H9 (cell line): ENCODE measurements at regions not wholly inside any gene's neighbourhood (a gene's known extent, or its start where the extent isn't known, plus 50 kb on each side); places are given as distances from the start of the nearest gene placed in this dataset.

Experiments used
- DNase-seq: peaks from one replicate; pipeline ENCODE4 v3.0.0-alpha.2; 2017
- H2AFZ ChIP-seq: one replicate; pipeline ENCODE4 v1.6.1; 2013; ENCODE audit warnings: mild to moderate bottlenecking, low read length, control low read depth, moderate library complexity
- H2AK5ac ChIP-seq: 2 replicates; pipeline ENCODE4 v1.6.1; 2013; ENCODE audit warnings: low read length, control low read depth, mixed read lengths; ENCODE audit not compliant: insufficient read length
- H2BK120ac ChIP-seq: one replicate; pipeline ENCODE4 v1.6.1; 2013; ENCODE audit warnings: low read depth, mild to moderate bottlenecking, low read length, control low read depth, inconsistent platforms; ENCODE audit not compliant: poor library complexity, severe bottlenecking
- H2BK12ac ChIP-seq: 2 replicates; pipeline ENCODE4 v1.6.1; 2013; ENCODE audit warnings: low read length, control low read depth, mixed read lengths, low read depth; ENCODE audit not compliant: insufficient read length
- H2BK15ac ChIP-seq: 2 replicates; pipeline ENCODE4 v1.6.1; 2013; ENCODE audit warnings: low read depth, low read length, control low read depth
- H2BK20ac ChIP-seq: one replicate; pipeline ENCODE4 v1.6.1; 2013; ENCODE audit warnings: low read depth, mild to moderate bottlenecking, low read length, control low read depth, inconsistent platforms; ENCODE audit not compliant: poor library complexity, severe bottlenecking
- H2BK5ac ChIP-seq: 2 replicates; pipeline ENCODE4 v1.6.1; 2013; ENCODE audit warnings: low read length, control low read depth, mixed read lengths; ENCODE audit not compliant: insufficient read length
- H3K14ac ChIP-seq: 2 replicates; pipeline ENCODE4 v1.6.1; 2013; ENCODE audit warnings: low read length, control low read depth; ENCODE audit not compliant: insufficient read depth
- H3K18ac ChIP-seq: 2 replicates; pipeline ENCODE4 v1.6.1; 2013; ENCODE audit warnings: low read depth, mild to moderate bottlenecking, mixed read lengths, low read length, control low read depth; ENCODE audit not compliant: insufficient read length
- H3K23ac ChIP-seq: 2 replicates; pipeline ENCODE4 v1.6.1; 2013; ENCODE audit warnings: low read length, control low read depth, mixed read lengths, low read depth; ENCODE audit not compliant: insufficient read length
- H3K23me2 ChIP-seq: 2 replicates; pipeline ENCODE4 v1.6.1; 2013; ENCODE audit warnings: low read depth, mild to moderate bottlenecking, mixed read lengths, low read length, control low read depth; ENCODE audit not compliant: insufficient read length, poor library complexity, severe bottlenecking
- H3K27ac ChIP-seq: 2 replicates; pipeline ENCODE4 v1.5.1; 2013; ENCODE audit warnings: low read length, control low read depth, mixed read lengths, low read depth; ENCODE audit not compliant: insufficient read length
- H3K27me3 ChIP-seq: 2 replicates; pipeline ENCODE4 v1.6.1; 2013; ENCODE audit warnings: low read length, control low read depth, inconsistent platforms; ENCODE audit not compliant: insufficient read depth
- H3K4ac ChIP-seq: 2 replicates; pipeline ENCODE4 v1.6.1; 2013; ENCODE audit warnings: low read depth, mild to moderate bottlenecking, control low read depth, inconsistent platforms, low read length, moderate library complexity
- H3K4me1 ChIP-seq: 2 replicates; pipeline ENCODE4 v1.6.1; 2013; ENCODE audit warnings: low read length, control low read depth, inconsistent platforms; ENCODE audit not compliant: insufficient read depth
- H3K4me2 ChIP-seq: 2 replicates; pipeline ENCODE4 v1.6.1; 2013; ENCODE audit warnings: low read length, control low read depth, mixed read lengths; ENCODE audit not compliant: insufficient read length, insufficient read depth
- H3K56ac ChIP-seq: 2 replicates; pipeline ENCODE4 v1.6.1; 2013; ENCODE audit warnings: low read depth, mild to moderate bottlenecking, mixed read lengths, low read length, control low read depth; ENCODE audit not compliant: insufficient read length
- H3K79me1 ChIP-seq: 2 replicates; pipeline ENCODE4 v1.6.1; 2013; ENCODE audit warnings: low read depth, mild to moderate bottlenecking, moderate library complexity, low read length, control low read depth, inconsistent platforms; ENCODE audit not compliant: insufficient read depth, poor library complexity, severe bottlenecking
- H3K79me2 ChIP-seq: 2 replicates; pipeline ENCODE4 v1.6.1; 2013; ENCODE audit warnings: low read length, control low read depth, inconsistent platforms; ENCODE audit not compliant: insufficient read depth
- H3K9ac ChIP-seq: 2 replicates; pipeline ENCODE4 v1.6.1; 2013; ENCODE audit warnings: low read length, control low read depth, mixed read lengths; ENCODE audit not compliant: insufficient read length; ENCODE audit errors: extremely low read depth
- H3K9me3 ChIP-seq: one replicate; pipeline ENCODE4 v1.6.1; 2013; ENCODE audit warnings: low read depth, low read length, inconsistent platforms; ENCODE audit not compliant: control insufficient read depth
- H3T11ph ChIP-seq: one replicate; pipeline ENCODE4 v1.6.1; 2013; ENCODE audit warnings: mild to moderate bottlenecking, low read length, control low read depth, inconsistent platforms
- H4K20me1 ChIP-seq: one replicate; pipeline ENCODE4 v1.6.1; 2013; ENCODE audit not compliant: control insufficient read depth, insufficient read length, insufficient read depth
- H4K5ac ChIP-seq: 2 replicates; pipeline ENCODE4 v1.6.1; 2013; ENCODE audit warnings: low read depth, mild to moderate bottlenecking, mixed read lengths, low read length, control low read depth; ENCODE audit not compliant: insufficient read length
- H4K8ac ChIP-seq: replicated peaks from 2 replicates; pipeline ENCODE4 v1.6.1; 2013; ENCODE audit warnings: low read length, control low read depth, mixed read lengths, low read depth; ENCODE audit not compliant: insufficient read length
- H4K91ac ChIP-seq: 2 replicates; pipeline ENCODE4 v1.6.1; 2013; ENCODE audit warnings: low read depth, mild to moderate bottlenecking, moderate library complexity, mixed read lengths, low read length, control low read depth; ENCODE audit not compliant: insufficient read length
- H3K27ac Mint-ChIP-seq, 3 experiments: 2 replicates in 2 of 3; 3 replicates in 1 of 3; pipeline ENCODE4 v1.8.0; 2020 to 2021; ENCODE audit warnings: mixed read lengths in 3 of 3, mild to moderate bottlenecking in 1 of 3, moderate library complexity in 1 of 3
- H3K27me3 Mint-ChIP-seq: 2 replicates; pipeline ENCODE4 v1.8.0; 2021; ENCODE audit warnings: low read depth, mild to moderate bottlenecking, moderate library complexity, mixed read lengths
- H3K36me3 Mint-ChIP-seq, 3 experiments: 2 replicates in 2 of 3; 3 replicates in 1 of 3; pipeline ENCODE4 v1.8.0; 2020 to 2021; ENCODE audit warnings: low read depth in 3 of 3, mixed read lengths in 3 of 3; ENCODE audit not compliant: insufficient read depth in 1 of 3
- H3K4me1 Mint-ChIP-seq, 2 experiments: 2 replicates each; pipeline ENCODE4 v1.8.0; 2020; ENCODE audit warnings: mixed read lengths in 2 of 2
- H3K4me3 Mint-ChIP-seq, 2 experiments: 2 replicates in 1 of 2; 3 replicates in 1 of 2; pipeline ENCODE4 v1.8.0; 2020 to 2021; ENCODE audit warnings: mild to moderate bottlenecking in 2 of 2, mixed read lengths in 2 of 2, moderate library complexity in 1 of 2
- H3K9me3 Mint-ChIP-seq, 2 experiments: 2 replicates in 1 of 2; 3 replicates in 1 of 2; pipeline ENCODE4 v1.8.0; 2020; ENCODE audit warnings: mild to moderate bottlenecking in 2 of 2, mixed read lengths in 2 of 2, moderate library complexity in 1 of 2
- WGBS: extraction: QIAGEN DNeasy Blood & Tissue Kit; methylation state at CpG from one replicate; pipeline ENCODE4 v1.1.7; 2013; ENCODE audit warnings: missing lambda C conversion rate, low lambda C conversion rate, mixed read lengths; ENCODE audit not compliant: insufficient read length; ENCODE audit errors: extremely low coverage; 5-methylcytosine and 5-hydroxymethylcytosine counted together
- TF ChIP-seq, protein P1 (sequence below): fragments of 200-600 bp; sonication (generic); conservative IDR thresholded peaks from 3 replicates; pipeline ENCODE4 v1.8.0; 2021; ENCODE audit warnings: antibody characterized with exemption, mild to moderate bottlenecking

DNA sequence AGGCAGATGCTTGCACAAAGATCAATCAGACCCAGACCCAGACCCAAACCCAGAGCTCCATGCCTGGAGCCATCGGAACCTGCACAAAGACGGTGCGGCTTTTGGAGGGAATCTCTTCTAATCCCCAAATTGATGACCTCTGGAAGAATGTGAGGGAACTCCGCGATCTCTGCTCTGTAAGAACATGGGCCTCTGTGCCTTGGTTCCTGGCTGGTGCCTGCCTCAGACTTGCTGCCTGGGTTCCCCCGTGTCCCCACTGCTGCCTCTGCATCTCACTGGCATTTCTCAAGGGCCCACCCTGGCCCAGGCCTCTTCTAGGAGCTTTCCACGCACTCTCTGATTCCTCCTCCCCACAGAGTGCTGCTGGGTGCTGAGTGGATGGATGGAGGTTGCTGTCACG is 1044.4 kb downstream of the TBC1D22A start:
- Mint-ChIP-seq H3K27ac (no peak overlapping the region), H3K27me3 (peaks cover 6% of the 10 kb centered on the region), H3K4me3 (no peak overlapping the region), H3K36me3 (no peaks in the 10 kb centered on the region; a peak in 1 of 7 replicates), H3K4me1 (peaks cover 16 to 17% of the 10 kb centered on the region in 2 experiments), H3K9me3 (peaks cover 3 to 7% of the 10 kb centered on the region in 2 experiments; a peak in 4 of 5 replicates)
- H3K4ac ChIP-seq, result no peak overlapping the region
- no peak overlapping the region for H3K9ac ChIP-seq
- no peak overlapping the region for H2AFZ ChIP-seq
- no peak overlapping the region for H4K8ac ChIP-seq
- no peak overlapping the region for H2BK5ac ChIP-seq
- H2BK120ac ChIP-seq, result no peak overlapping the region
- H3K79me2 ChIP-seq, result no peaks in the 10 kb centered on the region
- no peak overlapping the region for H2AK5ac ChIP-seq
- no peak overlapping the region for H4K5ac ChIP-seq
- H3K23ac ChIP-seq, result no peak overlapping the region
- no peak overlapping the region for H3K56ac ChIP-seq
- no peak overlapping the region for H4K91ac ChIP-seq
- no peak for DNase-seq
- H3K14ac ChIP-seq, result no peak overlapping the region; the same call in 1 of the 2 replicates
- H3K4me1 ChIP-seq, result peaks cover 7% of the 10 kb centered on the region; the same call in 1 of the 2 replicates
- H3K4me2 ChIP-seq, result no peak overlapping the region
- WGBS, result no CpG with 5 or more reads among the region's 8 CpGs
- H2BK15ac ChIP-seq, result no peak overlapping the region
- H2BK20ac ChIP-seq, result no peak overlapping the region
- no peaks in the 10 kb centered on the region for H3K79me1 ChIP-seq
- no peaks in the 10 kb centered on the region for H3K23me2 ChIP-seq
- H4K20me1 ChIP-seq, result no peaks in the 10 kb centered on the region
- no peak overlapping the region for H3T11ph ChIP-seq
- H3K9me3 ChIP-seq, result no peaks in the 10 kb centered on the region
- TF ChIP-seq, protein P1, sequence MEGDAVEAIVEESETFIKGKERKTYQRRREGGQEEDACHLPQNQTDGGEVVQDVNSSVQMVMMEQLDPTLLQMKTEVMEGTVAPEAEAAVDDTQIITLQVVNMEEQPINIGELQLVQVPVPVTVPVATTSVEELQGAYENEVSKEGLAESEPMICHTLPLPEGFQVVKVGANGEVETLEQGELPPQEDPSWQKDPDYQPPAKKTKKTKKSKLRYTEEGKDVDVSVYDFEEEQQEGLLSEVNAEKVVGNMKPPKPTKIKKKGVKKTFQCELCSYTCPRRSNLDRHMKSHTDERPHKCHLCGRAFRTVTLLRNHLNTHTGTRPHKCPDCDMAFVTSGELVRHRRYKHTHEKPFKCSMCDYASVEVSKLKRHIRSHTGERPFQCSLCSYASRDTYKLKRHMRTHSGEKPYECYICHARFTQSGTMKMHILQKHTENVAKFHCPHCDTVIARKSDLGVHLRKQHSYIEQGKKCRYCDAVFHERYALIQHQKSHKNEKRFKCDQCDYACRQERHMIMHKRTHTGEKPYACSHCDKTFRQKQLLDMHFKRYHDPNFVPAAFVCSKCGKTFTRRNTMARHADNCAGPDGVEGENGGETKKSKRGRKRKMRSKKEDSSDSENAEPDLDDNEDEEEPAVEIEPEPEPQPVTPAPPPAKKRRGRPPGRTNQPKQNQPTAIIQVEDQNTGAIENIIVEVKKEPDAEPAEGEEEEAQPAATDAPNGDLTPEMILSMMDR, result no peak
- H3K18ac ChIP-seq, result no peak overlapping the region
- H3K27me3 ChIP-seq, result no peaks in the 10 kb centered on the region
- no peak overlapping the region for H2BK12ac ChIP-seq
- no peak overlapping the region for H3K27ac ChIP-seq
